Stimulated activated CD4-positive, alpha-beta T cell treated with anti-CD3 and anti-CD28 coated beads, Interleukin-12 subunit alpha, Interleukin-12 subunit beta, amount 100 ng/mL, for 48 hours (primary cell): ENCODE measurements at regions not wholly inside any gene's neighbourhood (a gene's known extent, or its start where the extent isn't known, plus 50 kb on each side); places are given as distances from the start of the nearest gene placed in this dataset.
A peak's percentile ranks its signal among the peaks of the same experiment; 100 is the strongest.

Experiments used
- DNase-seq, 3 donors: peaks; one replicate each; pipeline ENCODE4 v3.0.0-alpha.2; 2020; ENCODE audit warnings: low read depth in 2 of 3, low spot score in 1 of 3

DNA sequence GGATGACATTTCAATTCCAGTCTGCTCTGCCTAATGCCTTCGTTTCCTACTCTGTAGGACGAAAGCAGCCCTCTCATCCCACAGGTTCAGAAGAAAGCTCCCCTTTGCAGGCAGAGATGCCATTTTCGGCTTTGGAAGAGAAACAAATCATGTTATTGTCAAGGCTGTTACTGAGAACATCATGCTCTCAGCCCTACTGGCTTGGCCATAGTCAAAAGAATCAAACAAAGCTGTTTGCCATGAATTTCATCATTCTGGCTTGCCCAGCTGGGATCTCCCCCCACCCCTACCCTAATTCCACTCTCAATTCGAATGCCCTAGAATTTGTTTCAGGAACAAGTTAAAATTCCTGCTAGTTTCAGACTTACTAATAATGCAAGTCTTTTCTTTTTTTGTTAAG, 162.3 kb upstream of the SERP2 start:
- no peak for DNase-seq

DNA sequence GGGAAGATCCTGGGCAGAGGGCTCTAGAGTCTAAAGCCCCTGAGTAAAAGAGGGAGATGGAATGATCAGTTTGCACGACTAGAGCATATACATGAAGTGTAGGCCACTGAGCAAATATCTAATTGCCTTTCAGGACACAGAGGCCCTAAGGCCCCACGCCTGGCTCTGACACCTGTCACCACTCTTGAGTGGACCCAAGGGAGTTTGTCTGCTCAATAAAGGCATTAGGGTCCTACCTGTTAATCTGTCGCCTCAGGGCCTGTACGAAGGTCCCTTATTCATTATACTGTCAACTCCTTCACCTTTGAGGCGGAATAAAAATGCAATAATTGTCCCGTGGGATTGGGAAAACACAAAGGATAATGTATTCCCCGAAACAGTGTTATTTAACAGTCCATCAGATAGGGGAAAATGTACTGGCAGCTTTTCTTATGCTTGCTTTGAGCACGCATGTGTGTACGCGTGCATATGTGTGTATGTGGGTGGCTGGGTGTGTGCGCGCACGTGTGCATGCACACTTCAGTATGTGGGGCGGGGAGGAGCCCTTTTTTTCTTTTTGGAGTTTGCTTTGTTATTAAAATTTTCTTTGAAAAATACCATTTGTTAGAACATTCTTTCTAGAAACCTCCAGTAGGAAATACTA, 161.8 kb upstream of the SERP2 start:
- DNase-seq = no peak

DNA sequence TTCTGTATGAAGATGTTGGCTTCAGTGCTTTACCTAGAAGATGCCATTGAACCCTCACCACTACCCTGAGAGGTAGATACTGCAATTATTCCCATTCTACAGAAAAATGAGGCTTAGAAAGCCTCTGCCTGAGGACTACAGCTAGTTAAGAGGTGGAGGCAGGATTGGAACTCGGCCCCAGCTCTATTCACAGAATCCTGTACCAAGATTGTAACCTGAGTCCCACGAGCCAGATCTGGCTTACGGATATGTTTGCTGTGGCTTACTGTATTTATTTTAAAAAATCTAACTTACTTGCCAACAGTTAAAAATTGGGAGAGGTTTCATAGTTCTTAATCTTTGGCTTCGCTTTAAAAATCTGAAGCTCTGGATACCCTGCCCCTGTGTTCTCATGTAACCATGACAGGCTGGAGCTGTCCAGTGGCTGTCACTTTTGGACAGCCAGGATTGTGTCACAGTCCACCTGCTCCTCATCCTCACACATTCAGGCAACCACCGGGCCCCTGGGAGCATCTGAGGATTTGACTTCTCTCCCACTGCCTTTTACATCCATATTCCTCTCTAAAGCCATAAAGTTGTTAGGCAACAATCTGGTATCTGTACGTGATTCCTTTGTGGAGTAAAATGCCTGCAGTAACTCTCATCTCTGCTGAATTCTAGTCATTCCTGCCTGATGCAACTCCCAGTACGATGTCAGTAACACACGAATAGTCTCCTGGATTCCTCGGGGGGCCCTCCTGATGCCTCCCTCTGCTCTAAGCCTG, 160.8 kb upstream of the SERP2 start:
- DNase-seq = no peak

DNA sequence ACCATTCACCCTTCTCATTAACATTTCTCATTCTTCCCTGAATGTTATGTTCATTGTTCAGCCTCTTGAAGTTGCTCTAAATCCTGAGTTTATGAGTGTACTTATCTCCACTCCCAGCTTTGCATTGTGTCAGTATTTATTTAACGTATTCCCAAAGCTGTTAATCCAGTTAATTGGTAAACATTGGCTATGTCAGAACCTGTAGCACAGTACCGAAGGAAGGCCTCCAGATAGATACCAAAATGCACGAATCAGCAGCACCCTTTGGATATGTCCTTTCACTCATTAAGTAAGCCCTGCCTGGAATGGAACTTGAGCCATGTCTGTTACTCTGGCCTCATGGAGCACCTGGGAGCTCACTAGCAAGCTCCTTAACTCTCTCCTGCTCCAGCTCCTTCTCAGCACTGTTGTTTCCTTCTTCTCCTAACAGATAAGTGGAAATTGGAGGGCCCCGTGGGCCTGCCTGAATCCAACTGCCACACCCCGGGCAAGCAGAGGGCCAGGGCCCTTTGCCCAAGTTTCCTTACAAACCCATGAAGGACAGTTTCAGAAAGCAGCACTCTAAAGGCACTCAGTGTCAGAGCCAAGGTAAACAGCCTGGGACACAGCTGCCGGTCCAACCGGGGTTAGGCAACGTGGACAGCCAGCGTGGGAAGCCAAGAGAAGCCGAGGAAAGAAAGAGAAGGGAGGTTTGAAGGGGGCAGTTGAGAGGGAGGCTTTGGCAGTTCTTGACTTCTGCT, 155.0 kb upstream of the SERP2 start:
- DNase-seq = no peak

DNA sequence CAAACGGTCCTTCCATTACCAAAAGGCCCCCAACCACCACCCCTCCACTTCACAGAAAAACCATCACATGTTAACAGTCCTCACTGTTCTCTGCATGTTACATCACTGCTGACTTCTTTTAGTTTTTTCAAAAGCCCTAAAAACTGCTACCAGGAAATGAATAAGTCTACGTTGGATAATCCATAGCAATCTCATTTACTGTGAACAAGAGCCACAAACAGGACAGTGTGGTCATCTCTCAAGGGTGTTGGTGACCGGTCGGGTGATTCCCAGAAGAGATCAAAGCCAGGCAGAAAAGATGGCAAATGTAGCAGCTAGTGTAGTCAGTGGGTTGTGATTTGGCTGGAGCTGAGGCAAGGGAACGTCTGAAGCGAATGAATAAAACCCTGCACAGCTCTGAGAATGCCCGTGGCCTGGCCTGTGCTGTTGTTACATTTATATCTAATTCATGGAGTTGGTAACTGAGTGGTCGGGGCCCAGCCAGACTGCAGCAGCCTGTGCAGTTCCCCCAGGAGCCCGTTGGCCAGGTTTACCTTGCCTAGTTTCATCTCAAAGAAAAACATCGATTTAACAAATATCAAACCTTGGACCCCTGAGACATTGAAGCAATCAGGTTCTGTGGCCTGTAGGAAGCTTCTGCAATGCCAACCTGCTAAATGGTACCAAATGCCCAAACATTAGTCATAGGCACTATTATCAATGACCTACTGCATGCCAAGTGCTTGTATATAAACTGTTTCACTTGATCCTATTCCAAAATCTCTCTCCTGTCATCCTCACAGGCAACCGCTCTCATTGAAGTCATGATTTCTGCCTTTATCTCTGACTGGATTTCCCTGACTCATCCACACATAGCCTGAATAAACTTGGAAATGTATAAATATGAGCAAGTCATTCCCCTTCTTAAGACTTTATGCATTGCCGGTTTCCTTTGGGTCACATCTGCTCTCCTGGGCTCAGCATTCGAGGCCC, 153.8 kb upstream of the SERP2 start:
- DNase-seq = no peak

DNA sequence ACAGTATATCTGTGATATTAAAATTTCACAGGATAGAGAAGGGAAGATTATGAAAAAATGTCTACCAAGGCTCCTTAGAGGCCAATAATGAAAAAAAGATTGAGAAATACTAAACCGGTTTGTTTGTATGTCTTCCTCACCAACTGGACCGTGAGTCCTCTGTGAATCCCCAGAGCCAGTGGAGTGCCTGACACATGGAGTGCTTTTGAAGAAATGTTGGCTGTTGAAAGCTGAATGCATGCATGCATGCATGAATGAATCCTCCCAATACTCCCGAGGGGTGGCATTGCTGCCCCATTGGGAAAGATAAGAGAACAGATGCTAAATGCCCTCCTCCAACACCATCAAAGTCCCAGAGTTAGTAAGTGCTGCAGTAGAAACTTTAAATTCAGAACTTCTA, 152.7 kb upstream of the SERP2 start:
- DNase-seq = no peak

DNA sequence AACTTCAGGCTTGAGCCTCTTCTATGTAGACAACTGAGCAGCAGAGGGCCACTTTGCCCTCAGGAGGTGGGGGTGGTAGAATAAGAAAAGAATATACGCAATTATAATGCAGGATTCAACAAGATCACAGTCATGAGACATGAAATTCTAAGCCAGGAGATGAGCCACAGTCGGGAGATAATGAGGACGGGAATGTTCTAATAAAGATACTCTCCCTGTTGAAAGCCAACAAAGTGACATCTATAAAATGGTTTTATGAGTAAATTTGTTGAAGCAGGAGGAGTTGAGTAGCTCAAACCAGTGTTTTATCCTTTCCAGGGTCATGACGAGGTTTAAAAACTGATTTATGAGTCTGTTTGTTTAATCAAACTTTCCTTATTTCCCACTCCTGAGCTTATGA, 152.0 kb upstream of the SERP2 start:
- no peak for DNase-seq

DNA sequence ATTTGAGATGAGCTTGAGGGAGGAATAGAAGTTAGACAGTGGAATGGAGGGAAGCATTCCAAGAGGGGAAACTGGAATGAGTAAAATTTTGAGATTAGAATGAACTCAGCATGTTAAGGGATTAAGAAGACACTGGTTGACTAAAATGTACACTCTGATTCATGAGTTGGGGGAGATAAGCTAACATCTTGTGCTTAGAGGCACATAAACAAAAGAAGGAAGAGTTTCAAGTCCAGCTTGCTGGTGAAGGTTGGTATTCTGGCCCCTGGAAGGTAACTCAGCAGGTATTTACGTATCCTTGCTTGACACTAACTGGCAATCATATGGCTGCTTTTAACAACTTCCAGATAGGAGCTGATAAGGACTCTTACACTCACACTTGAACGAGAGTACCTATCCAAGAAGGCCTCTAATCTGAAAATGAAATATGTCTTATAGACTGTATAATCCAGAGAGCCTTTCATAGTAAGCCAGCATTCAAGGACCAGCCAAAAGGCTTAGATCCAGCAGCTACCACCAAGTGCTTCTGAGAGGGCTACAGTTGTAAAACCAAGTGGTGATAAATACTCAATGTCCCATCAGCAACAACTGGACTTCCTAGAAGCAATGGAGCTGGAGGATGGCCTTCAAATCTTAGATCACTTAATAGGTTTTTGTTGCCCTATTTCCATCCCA, 149.7 kb upstream of the SERP2 start:
- DNase-seq = no peak

DNA sequence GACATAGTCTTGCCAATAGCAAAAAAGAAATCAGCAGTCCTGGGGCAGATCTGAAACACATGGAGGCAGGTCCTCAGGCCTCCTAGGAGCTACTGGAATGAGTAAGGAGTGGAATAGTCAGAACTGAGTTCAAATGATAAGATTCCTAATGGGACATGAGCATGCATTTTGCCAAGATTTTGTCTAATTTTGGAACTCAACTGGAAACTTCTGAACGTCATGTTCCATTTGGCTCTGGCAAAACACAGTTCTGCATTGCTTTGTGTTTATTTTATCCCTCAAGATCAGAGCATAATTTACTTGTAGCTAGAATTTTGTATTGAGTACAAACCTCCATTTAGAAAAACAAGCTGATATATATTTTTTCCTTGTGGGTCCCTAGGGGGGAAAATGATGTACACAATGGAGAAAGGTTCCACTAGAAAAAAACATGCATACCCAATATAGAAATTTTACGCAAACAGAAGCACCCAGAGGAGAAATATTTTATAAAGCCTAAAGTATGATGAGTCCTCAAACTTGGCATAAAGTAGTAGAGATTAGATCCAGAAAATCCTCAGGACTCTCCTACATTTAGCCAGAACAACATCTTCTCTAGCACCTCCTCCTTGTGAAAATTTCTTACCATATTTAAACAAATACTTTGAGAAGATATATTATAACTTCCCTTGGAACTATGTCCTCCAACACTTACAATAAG, 149.0 kb upstream of the SERP2 start:
- no peak for DNase-seq

DNA sequence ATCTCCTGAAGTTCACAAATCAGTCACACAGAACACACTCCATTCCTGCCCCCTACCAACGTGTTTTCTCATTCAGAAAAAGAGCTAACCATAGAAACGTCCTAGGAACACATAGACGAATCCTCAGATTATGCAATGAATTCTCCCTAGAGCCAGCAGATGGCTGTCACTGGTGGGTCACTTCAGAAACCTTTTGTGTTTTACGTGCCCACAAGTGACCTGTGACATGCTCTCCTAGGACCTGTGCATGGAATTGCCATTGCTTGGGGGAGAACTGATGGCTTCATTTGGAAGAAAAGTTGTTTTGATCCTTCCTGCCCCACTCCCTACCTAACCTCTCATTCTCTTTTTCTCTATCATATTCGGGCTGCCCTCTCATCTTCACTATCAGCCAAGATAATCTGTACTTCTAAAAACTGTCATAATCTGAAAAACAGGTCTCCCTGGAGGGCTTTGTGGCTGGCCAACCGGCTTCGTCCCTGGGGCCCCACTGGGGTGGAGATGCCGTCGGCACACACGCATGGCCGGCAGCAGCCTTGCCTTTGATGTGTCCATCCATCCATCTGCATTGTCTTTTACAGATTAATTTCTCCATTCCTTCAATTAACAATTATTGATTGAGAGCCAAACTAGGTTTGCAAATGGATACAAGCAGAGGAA, 144.1 kb upstream of the SERP2 start:
- DNase-seq = no peak

DNA sequence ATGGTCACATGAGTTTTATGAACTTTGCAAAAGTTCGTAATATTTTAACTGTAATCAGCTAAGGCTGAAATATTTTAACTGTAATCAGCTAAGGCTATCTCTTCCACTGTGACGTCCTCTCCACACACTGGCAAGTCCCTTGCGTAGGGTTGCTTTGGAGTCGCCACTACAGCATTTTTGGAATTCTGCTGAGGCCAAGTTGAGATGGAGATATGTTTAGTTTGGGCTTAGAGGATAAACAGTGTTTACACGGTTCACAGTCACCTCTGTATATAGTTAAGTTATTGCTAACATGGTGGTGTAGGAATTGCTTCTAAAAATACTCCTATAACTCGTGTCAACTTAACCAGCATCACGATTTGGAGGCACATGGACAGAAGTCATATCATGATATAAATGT, 143.6 kb upstream of the SERP2 start:
- no peak for DNase-seq

DNA sequence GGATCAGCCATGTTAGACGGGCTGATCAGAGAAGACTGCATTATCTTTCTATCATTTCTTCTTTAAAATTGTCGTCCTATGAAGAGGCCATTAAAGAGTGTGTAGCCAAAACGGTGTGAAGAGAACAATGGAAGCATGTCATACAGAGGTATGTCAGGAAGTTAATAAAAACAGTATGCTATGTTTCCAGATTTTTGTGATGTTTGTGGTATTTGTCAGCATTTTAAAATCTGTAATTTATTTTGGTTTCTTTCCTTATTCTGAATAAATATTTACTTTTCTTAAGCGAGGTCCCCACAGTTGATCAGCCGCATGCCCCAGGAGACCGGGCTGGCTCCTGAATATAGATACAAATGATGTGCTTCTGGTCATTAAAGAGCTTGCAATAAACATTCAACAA, 142.9 kb upstream of the SERP2 start:
- DNase-seq = no peak

DNA sequence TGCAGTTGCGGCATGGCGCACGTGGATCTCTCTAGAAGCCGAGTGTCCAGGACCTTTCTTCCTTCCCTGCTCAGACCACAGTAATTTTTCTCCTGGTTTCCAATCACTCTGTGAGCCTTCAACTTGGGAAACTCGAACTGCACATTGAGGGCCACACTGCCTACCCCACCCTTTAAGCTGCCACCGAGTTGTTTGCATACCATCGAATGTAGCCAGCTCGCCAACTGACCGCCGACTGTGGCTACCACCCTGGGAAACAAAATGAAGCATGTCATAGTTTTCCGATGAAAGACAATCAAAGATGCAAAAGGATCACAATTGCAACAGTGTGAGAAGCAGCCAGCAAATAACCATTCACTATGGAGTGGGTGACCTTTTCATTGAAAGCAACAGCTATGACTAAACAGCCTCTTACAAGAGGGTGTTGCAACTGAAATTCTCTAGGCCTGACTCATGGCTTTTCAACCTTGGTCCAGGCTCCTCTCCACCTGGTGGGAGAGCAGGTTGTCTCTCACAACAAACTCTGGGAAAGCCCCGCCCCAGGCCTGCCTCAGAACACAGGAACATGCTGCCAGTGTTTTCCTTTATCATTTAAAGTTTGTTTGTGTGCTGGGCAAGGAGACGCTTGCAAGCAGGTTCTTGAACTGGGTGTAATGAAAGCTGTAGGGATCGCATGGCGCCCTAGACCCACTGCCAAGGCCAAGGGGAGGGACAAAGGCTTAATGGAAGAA, 141.7 kb upstream of the SERP2 start:
- DNase-seq = peak in 1 of 3 donors; percentile 8

DNA sequence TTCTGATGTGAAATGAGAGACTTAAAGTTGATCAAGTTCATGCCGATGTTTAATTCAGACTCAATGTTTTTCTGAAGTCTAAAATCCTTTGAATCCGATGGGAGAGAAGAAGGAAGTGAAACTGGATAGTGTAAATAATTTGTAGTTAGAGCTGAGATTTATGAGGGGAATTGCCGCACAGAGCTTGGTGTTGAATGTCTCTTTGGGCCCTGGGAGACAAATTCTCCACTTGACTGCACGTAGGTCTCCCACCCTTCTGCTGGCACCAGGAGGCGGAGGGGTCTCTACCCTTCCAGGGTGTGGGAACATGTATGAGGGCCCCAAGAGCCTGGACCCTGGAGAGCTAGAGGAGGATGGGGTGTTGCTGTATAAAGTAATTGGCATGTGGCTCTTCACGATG, 140.8 kb upstream of the SERP2 start:
- no peak for DNase-seq

DNA sequence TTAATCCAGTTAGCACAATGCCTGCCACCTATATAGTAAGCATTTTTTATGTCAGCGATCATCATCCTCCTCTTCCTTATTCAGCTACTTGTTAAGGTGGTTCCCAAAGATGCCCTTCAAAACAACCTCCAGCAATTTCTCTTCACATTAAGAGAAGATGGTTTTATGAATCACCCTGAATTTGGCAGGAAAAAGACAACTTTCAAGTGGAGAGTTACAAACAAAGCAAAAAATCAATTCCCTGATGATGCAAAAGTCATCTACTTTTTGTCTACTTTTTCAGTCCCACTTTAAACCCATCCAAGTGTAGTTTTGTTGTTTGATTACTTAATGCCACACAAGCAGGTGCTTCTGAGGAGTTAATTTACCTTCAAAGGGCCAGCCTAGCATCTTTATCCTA, 139.1 kb upstream of the SERP2 start:
- DNase-seq = no peak

DNA sequence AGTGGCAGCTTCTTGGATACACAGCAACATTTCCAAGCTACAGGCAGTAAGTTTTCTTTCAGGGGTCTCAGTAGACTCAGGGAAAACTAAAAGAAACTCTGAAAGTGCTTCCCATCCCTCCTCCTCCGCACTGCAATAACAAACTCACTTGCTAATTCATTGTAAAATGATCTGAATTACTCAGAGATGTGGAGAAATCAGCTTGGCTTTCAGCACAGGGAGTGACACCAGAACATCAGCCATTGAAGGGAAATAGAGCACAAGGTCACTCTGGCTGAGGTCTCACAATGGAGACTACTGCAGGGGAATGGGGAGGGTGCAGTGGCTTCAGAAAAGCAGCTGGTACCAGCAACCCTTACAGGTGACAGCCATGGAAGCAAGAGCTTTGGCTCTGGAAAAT, 137.3 kb upstream of the SERP2 start:
- DNase-seq = no peak

DNA sequence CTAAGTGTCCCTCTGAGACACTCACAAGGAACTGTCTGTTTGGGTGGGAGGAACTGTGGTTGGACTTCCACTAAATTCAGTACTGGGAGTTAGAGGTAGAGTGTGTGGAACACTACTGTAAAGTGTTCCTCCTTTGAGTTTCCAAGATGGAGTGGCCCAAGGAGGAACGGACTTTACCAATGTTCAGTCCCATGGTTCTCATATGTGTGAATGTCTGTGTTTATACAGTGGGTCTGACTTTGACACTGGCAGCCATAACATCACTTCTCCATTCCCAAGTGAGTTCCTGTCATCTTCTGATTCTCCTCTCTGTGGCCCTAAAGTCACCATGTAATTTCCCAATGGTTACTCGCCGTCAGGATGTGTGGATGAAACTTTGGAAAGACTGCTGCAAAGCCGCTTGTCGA, 136.8 kb upstream of the SERP2 start:
- no peak for DNase-seq

DNA sequence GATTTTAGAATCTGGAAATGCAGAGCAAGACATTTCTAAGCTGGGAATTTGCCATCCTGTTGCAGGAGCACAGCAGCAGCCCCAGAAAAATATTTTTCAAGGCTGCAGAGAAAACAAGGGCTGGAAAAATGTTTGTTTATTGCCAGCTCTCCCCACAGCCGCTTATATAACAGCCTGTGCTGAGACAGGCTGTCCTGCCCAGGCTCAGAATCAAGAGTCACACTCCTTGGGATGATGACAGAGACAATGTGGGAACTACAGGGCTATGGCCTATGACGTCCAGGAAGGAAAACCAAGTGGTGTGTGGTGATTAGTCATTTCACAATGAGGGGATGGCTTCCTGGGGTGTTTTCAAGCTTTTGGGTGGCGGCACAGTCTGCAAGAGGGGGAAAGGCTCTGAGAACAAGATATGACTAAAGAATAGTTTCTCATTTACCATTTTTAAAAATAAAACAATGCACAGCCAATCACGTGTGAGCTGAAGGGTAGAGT, 136.3 kb upstream of the SERP2 start:
- peak in 1 of 3 donors; percentile 8 for DNase-seq
